Esophagus muscularis mucosa (tissue), 4 donors: ENCODE measurements at regions not wholly inside any gene's neighbourhood (a gene's known extent, or its start where the extent isn't known, plus 50 kb on each side); places are given as distances from the start of the nearest gene placed in this dataset.

Source experiments
- DNase-seq: peaks from one replicate; pipeline ENCODE4 v3.0.0-alpha.2; 2017; ENCODE audit errors: extremely low spot score
- H3K27ac ChIP-seq, 4 donors: fragments of 200-600 bp; sonication (generic); replicated peaks in 1 of 4; 1 replicate in 3 of 4; 2 replicates in 1 of 4; pipeline ENCODE4 v1.5.1; 2016 to 2019; ENCODE audit warnings: mild to moderate bottlenecking in 1 of 4
- H3K27me3 ChIP-seq, 4 donors: fragments of 200-600 bp; sonication (generic); one replicate each; pipeline versions ENCODE4 v1.5.1 to v1.6.0; 2016 to 2019
- H3K36me3 ChIP-seq, 4 donors: fragments of 200-600 bp; sonication (generic); one replicate each; pipeline ENCODE4 v1.5.1; 2016 to 2019
- H3K4me1 ChIP-seq, 4 donors: fragments of 200-600 bp; sonication (generic); one replicate each; pipeline ENCODE4 v1.5.1; 2016 to 2019
- H3K4me3 ChIP-seq, 4 donors: fragments of 200-600 bp; sonication (generic); 1 replicate in 2 of 4; 2 replicates in 2 of 4; pipeline ENCODE4 v1.5.1; 2016 to 2019; ENCODE audit warnings: mild to moderate bottlenecking in 4 of 4, moderate library complexity in 1 of 4
- H3K9me3 ChIP-seq, 4 donors: fragments of 200-600 bp; sonication (generic); 1 replicate in 3 of 4; 2 replicates in 1 of 4; pipeline ENCODE4 v1.5.1; 2016 to 2019
- EP300 ChIP-seq: sonication (generic); formaldehyde crosslinking; IDR thresholded peaks from one replicate; pipeline ENCODE4 v1.6.1; 2017; ENCODE audit warnings: antibody characterized with exemption
- POLR2A ChIP-seq: fragments of 450-650 bp; IDR thresholded peaks from one replicate; pipeline ENCODE4 v1.6.1; 2017; ENCODE audit warnings: antibody characterized with exemption, moderate library complexity, mild to moderate bottlenecking, low read depth
- POLR2AphosphoS5 ChIP-seq, 2 donors: sonication (generic); formaldehyde crosslinking; IDR thresholded peaks; one replicate each; pipeline ENCODE4 v1.6.1; 2017; ENCODE audit warnings: antibody characterized with exemption in 2 of 2
- WGBS: methylation state at CpG from one replicate; pipeline ENCODE4 v1.1.5; 2018; 5-methylcytosine and 5-hydroxymethylcytosine counted together
- intact Hi-C: fragments of 100-400 bp; cut with DNase I; formaldehyde crosslinking; loops from one replicate; pipeline ENCODE4 v1.15.1; 2023
- TF ChIP-seq, protein P1 (sequence below), 3 experiments: fragments of 200-600 bp in 2 of 3; fragments of 450-650 bp in 1 of 3; sonication (generic) in 2 of 3; IDR thresholded peaks; one replicate each; pipeline ENCODE4 v1.5.1; 2017 to 2019; ENCODE audit warnings: antibody characterized with exemption in 3 of 3, mild to moderate bottlenecking in 2 of 3, moderate library complexity in 1 of 3

DNA sequence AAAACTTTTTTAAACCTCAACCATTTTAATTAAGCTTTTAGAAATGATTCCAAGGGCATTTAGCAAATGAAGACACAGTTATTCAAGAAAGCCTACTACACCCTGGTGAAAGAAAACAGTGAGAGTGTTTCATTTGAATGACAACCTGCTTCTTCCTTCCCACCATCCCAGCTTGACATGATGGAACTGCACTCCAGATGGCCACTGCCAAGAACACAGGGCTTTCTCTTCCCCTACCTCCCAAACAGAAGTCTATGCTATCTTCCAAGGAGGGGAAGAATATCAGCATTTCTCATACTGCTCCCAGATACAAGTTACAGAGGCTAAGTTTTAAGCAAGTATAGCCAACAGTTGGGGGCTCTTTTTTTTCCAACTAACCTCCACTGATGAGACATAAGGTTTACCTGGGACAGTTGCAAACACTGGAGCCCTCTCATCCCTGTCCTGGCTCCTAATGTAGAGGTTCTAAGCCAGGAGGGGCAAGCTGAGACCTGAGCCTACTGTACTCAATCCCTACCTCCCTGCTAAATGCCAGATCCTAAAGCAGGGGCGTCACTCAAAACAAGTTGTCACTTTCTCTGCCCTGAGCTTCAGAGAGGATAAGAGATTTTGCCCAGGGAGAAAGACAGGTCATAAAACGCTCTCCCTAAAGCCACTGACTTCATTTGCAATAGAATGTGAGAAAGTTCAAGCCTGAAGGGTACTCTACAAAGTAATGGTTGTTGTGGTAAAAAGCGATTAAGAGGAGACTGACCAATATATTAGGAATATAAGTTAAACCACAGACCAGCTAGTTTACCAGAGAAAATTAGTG, 88.5 kb upstream of the SLC27A6 start:
- TF ChIP-seq EP300 (no peak), POLR2A (no peak), POLR2AphosphoS5 (IDR thresholded peaks at IDR 0.05) (no peak)
- TF ChIP-seq, protein P1, sequence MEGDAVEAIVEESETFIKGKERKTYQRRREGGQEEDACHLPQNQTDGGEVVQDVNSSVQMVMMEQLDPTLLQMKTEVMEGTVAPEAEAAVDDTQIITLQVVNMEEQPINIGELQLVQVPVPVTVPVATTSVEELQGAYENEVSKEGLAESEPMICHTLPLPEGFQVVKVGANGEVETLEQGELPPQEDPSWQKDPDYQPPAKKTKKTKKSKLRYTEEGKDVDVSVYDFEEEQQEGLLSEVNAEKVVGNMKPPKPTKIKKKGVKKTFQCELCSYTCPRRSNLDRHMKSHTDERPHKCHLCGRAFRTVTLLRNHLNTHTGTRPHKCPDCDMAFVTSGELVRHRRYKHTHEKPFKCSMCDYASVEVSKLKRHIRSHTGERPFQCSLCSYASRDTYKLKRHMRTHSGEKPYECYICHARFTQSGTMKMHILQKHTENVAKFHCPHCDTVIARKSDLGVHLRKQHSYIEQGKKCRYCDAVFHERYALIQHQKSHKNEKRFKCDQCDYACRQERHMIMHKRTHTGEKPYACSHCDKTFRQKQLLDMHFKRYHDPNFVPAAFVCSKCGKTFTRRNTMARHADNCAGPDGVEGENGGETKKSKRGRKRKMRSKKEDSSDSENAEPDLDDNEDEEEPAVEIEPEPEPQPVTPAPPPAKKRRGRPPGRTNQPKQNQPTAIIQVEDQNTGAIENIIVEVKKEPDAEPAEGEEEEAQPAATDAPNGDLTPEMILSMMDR (IDR thresholded peaks at IDR 0.05) = no peak
- H3K27ac ChIP-seq = peak overlapping the region in 3 of 4 donors; percentile 7 to 53 (median 47)
- 80% methylated on average over 3 of the region's 3 CpGs for WGBS
- no peaks in the 10 kb centered on the region for H3K9me3 ChIP-seq
- no peaks in the 10 kb centered on the region for H3K36me3 ChIP-seq
- H3K4me3 ChIP-seq = no peak overlapping the region
- peaks cover 7 to 51% (median 31%) of the 10 kb centered on the region in 4 donors for H3K4me1 ChIP-seq
- intact Hi-C loops = no loop called here
- DNase-seq = no peak
- H3K27me3 ChIP-seq = no peaks in the 10 kb centered on the region

DNA sequence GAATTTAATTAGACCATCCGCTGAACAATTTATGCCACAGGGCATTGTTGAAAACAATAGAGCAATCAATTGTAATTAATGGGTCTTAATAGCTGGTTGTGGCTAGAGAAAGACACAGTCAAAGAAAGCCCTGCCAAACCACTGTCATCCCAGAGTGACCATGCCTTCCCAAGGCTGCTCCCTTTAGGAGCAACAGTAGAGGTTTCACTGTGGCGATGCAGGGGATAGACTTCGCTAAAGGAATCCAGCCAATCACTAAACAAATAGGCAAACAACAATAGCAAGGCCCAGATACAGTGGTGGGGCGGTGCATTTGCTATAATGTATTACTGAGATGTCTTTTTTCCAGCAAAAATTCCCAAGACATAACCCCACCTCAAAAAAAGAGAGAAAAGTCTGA, 87.8 kb upstream of the SLC27A6 start:
- intact Hi-C loops = no loop called here

DNA sequence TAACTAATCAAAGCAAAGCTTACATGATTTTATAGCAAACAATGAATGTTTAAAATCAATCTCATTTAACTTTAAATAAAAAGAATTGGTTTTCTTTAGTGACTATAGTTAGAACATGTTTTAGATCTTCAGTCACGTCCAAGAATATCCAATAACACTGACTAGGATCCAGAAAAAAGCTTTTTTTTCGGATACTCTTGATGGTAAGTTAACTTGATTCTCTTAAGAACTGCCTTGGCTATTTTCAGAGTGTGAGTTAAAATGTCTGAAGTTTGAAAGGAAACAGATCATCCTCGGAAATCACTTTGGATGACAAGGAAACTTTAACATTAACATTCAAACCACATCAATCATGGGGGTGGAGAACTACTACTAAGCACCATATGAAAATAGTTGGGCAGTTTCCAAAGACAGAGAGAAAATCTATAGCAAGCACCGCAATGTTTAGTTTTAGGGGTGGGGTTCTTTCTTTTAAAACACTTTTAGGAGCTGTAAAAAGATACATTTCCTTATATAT, 83.7 kb upstream of the SLC27A6 start:
- intact Hi-C loops = no loop called here
- peak overlapping the region; percentile 18 to 54 (median 42) for H3K27ac ChIP-seq
- H3K4me1 ChIP-seq = peaks cover 0 to 23% (median 12%) of the 10 kb centered on the region in 4 donors
- no peak overlapping the region for H3K4me3 ChIP-seq
- no peaks in the 10 kb centered on the region for H3K36me3 ChIP-seq
- TF ChIP-seq EP300 (no peak), POLR2AphosphoS5 (IDR thresholded peaks at IDR 0.05) (no peak), POLR2A (no peak)
- TF ChIP-seq, protein P1 (IDR thresholded peaks at IDR 0.05) = no peak
- H3K27me3 ChIP-seq = no peaks in the 10 kb centered on the region
- no peak for DNase-seq
- 27% methylated on average over 4 of the region's 4 CpGs for WGBS
- H3K9me3 ChIP-seq = no peaks in the 10 kb centered on the region

More for the DNA sequence above, 87.8 kb upstream of the SLC27A6 start:
- DNase-seq = no peak
- 91% methylated on average over 4 of the region's 4 CpGs for WGBS
- Histone ChIP-seq H3K4me1 (peaks cover 4 to 46% (median 27%) of the 10 kb centered on the region in 4 donors), H3K36me3 (no peaks in the 10 kb centered on the region), H3K4me3 (no peak overlapping the region), H3K27me3 (no peaks in the 10 kb centered on the region), H3K27ac (no peak overlapping the region), H3K9me3 (no peaks in the 10 kb centered on the region)
- TF ChIP-seq POLR2A = no peak
- TF ChIP-seq, protein P1 (IDR thresholded peaks at IDR 0.05) = no peak
- TF ChIP-seq EP300 = no peak
- no peak for TF ChIP-seq POLR2AphosphoS5 (IDR thresholded peaks at IDR 0.05)

DNA sequence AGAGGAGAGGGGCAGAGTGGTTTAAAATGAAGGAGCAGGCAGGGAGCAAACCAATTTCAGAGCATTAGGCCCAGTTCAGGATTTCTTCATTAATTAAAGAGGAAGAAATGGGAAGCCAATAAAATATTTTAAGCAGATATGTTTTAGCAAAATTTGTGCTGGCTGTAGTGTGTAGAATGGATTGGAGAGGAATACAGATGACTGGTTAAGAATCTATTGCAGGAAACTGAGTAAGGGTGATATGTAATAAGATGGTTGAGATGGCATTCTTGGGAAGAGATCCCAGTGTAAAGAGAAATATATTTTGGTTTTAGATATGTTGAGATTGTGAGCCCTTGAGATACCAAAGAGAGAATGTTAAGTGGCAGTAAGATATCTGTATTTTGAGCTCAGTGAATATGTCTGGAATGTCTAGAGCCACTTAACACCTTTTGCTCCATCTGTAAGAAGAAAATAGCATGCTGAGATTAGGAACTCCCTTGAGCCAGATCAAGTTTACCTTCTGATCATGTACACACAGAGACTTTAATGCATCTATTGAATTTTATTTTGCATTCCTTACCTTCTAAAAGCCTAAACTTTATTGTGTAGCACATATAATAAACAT, 79.5 kb upstream of the SLC27A6 start:
- H3K36me3 ChIP-seq = no peaks in the 10 kb centered on the region
- TF ChIP-seq POLR2AphosphoS5 (IDR thresholded peaks at IDR 0.05) (no peak), EP300 (no peak), POLR2A (no peak)
- TF ChIP-seq, protein P1 (IDR thresholded peaks at IDR 0.05) = no peak
- no peak overlapping the region for H3K4me3 ChIP-seq
- H3K27me3 ChIP-seq = no peaks in the 10 kb centered on the region
- no peak overlapping the region for H3K27ac ChIP-seq
- DNase-seq = no peak
- peaks cover 0 to 10% (median 5%) of the 10 kb centered on the region in 4 donors for H3K4me1 ChIP-seq
- no peaks in the 10 kb centered on the region for H3K9me3 ChIP-seq
- intact Hi-C loops = no loop called here
